H54 (cell line): ENCODE measurements at regions not wholly inside any gene's neighbourhood (a gene's known extent, or its start where the extent isn't known, plus 50 kb on each side); places are given as distances from the start of the nearest gene placed in this dataset.
"Not testable (repeated sequence)": the region's sequence is repeated elsewhere in the genome, so short reads cannot be mapped to it uniquely, and the experiment has no call there.

ENCODE experiments used
- DNase-seq: peaks from one replicate; pipeline ENCODE4 v3.0.0; 2011; ENCODE audit warnings: low spot score, mixed read lengths; ENCODE audit not compliant: insufficient read length
- FAIRE-seq: peaks from 3 replicates; lab custom pipeline; 2011; peaks lifted over from hg19 to GRCh38; lab: Jason Lieb, UNC
- POLR2A ChIP-seq: IDR thresholded peaks from 2 replicates; pipeline ENCODE4 v1.6.1; 2011; ENCODE audit warnings: low read depth, mild to moderate bottlenecking, low read length

DNA sequence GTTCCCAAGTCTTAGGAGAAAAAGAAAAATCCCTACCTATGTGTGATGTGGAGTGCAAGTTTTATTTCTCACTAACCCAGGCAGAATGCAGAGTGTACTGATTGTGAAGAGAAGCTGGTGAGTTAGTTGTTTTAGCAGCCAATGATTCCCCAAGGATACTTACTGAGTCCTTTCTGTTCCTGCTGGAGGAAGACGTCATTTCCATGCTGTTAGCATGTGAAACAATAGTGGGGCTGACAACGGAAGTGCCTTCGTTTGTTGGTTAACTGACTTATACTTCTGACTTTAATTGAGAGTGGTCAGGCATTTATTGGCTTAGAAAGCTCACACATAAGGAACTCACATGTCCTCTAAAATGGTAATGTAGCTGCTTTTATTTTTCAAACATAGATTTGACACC, 180.6 kb downstream of the MC4R start:
- DNase-seq (no peak), FAIRE-seq (no peak)
- no peak for TF ChIP-seq POLR2A

GRCh38 chr18:60189856-60190255, 182.7 kb downstream of the MC4R start:
- no peak for TF ChIP-seq POLR2A
- DNase-seq (no peak), FAIRE-seq (no peak)

DNA sequence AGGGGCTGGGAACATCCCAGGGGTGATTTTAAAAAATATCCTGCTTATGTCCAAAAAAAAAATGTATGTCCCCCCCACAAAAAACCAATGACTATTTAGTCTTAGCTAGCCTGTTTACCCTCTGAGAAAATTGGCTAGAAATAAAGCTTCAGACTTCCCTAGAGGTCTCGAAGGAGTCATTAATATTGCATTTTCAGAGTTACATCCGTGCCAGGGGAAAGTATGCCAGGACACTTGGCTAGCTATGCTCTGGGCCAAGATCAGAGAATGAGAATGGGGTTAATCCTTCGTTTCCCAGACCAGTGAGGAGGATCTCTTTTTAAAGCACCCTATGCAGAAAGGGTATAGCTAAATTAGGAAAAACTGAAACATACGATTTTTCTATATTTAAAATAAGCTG, 183.6 kb downstream of the MC4R start:
- FAIRE-seq = no peak
- no peak for DNase-seq
- no peak for TF ChIP-seq POLR2A

GRCh38 chr18:60182223-60182622, 190.4 kb downstream of the MC4R start:
- no peak for DNase-seq
- no peak for FAIRE-seq
- TF ChIP-seq POLR2A = no peak

- TF ChIP-seq POLR2A = no peak
- no peak for FAIRE-seq
- no peak for DNase-seq
Observed at GRCh38 chr18:60180671-60181070, 191.9 kb downstream of the MC4R start.

DNA sequence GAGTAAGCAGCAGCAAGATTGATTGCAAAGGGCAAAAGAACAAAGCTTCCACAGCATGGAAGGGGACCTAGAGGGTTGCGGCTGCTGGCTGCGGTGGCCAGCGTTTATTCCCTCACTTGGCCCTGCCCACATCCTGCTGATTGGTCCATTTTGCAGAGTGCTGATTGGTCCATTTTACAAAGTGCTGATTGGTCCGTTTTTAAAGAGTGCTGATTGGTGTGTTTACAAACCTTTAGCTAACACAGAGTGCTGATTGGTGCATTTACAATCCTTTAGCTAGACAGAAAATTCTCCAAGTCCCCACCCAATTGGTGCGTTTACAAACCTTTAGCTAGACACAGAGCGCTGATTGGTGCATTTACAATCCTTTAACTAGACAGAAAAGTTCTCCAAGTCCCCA, 194.4 kb downstream of the MC4R start:
- DNase-seq, FAIRE-seq: not testable (repeated sequence)

DNA sequence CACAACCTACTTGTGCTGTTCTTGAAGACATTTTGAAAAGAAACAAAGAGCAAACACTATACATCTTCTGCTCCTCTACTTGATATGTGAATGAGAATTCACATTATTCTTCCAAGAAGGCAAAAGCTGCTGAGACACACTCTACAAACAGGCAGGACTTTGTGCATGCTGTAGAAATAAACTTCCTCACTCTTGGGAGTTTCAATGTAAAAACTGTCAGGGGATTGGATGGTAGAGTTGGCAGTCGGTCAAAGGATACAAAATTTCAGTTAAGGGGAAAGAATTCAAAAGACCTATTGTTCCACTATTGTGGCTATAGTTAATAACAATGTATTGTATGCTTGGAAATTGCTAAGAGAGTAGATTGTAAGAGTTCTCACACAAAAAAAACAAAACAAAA, 196.3 kb downstream of the MC4R start:
- no peak for TF ChIP-seq POLR2A
- no peak for FAIRE-seq
- no peak for DNase-seq

GRCh38 chr18:60174832-60175231, 197.7 kb downstream of the MC4R start:
- no peak for FAIRE-seq
- no peak for TF ChIP-seq POLR2A
- DNase-seq = no peak

- DNase-seq (no peak), FAIRE-seq (no peak)
- no peak for TF ChIP-seq POLR2A
Observed at GRCh38 chr18:60172030-60172429, 200.5 kb downstream of the MC4R start.

DNA sequence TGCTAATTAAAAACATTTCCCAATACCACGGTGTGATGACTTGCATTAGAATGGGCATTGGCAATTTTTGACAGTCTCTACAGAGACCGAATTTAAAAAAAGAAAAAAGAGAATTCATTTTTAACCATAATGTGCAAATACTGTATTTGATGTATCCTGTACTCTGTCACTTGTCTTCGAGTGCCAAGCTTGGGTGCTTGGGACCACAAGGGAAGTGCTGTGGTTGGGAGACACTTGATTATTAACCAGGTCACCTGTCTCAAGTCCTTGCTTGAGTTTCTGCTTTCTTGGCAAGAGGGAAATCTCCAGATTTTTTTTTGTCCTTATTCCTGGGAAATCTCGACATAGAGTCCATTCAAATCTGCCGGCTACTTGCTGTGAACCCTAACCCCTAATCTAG, 209.0 kb downstream of the MC4R start:
- TF ChIP-seq POLR2A = no peak
- FAIRE-seq (no peak), DNase-seq (no peak)

- no peak for DNase-seq
- FAIRE-seq = no peak
- no peak for TF ChIP-seq POLR2A
Observed at GRCh38 chr18:60162388-60162787, 210.2 kb downstream of the MC4R start.

DNA sequence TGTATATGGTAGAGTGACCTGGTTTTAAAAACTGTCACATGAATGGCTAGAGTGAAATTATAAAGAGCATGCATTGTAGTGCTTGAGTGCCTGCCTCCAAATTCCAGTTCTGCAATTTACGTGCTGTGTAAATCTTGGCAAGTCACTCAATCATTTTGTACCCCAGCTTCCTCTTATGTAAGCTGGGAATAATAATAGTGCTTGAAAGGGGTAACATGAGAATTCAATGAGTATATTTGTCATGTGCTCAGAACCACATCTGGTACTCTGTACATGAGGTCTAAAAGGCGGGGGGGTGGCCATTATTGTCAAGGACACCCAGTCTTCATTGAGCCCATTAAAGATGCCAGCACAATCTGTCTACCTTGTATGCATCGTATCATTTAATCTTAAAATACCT, 214.8 kb downstream of the MC4R start:
- no peak for TF ChIP-seq POLR2A
- FAIRE-seq (no peak), DNase-seq (no peak)

DNA sequence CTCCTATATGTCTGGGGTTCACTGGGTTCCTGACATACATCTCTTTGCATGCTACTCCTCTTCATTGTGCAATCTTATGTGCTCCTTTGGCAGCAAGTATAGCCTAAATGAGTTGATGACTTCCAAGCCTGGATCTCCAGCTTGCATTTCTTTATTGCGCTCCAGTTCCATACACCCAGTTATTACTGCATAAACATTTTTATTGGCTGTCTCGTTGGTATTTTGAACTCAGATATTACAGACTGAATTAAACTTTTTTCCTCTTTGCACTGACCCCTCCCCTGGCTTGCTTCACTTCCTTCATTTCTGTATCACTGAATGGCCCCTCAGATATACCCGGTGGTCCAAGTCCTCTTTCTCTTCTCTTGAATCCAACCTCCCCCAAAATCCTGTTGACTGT, 219.2 kb downstream of the MC4R start:
- DNase-seq (no peak), FAIRE-seq (no peak)
- no peak for TF ChIP-seq POLR2A

DNA sequence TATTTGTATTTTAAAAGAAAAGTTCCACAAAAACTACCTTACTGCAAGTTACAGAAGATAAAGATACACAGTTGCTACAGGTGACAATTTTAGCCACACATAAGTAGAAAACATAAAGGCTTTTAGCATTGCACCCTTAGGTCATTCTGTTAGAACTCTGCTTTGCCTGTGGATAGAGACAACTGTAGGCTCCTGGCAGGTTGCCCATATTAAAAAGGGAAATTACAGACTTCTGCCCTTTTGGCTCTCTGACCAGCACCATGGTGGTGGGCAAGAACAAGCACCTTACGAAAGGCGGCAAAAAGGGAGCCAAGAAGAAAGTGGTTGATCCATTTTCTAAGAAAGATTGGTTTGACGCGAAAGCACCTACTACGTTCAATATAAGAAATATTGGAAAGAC, 223.3 kb downstream of the MC4R start:
- no peak for TF ChIP-seq POLR2A
- no peak for FAIRE-seq
- no peak for DNase-seq

GRCh38 chr18:60147323-60147722, 225.3 kb downstream of the MC4R start:
- no peak for DNase-seq
- FAIRE-seq = no peak
- no peak for TF ChIP-seq POLR2A
